ENCODE measurements at regions not wholly inside any gene's neighbourhood (a gene's known extent, or its start where the extent isn't known, plus 50 kb on each side); places are given as distances from the start of the nearest gene placed in this dataset.

DNA sequence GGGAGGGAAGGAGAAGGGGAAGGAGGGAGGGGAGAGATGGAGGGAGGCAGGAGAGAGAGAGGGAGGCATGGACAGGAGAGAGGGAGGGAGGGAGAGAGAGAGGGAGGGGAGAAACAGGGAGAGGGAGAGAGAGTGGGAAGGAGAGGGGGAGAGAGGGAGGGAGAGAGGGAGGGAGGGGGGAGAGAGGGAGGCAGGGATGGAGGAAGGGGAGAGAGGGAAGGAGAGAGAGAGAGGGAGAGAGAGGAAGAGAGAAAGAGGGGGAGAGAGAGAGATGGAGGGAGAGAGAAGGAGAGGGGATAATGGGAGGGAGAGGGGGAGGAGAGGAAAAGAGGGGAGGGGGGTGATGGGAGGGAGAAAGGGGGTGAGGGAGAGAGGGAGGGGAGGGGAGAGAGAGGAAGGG is 86.8 kb upstream of the VSTM2B start:
- TF ChIP-seq CTCF (IDR thresholded peaks at IDR 0.05), result no peak
- no peak for TF ChIP-seq EP300 (IDR thresholded peaks at IDR 0.05)
- no peak for TF ChIP-seq POLR2A (IDR thresholded peaks at IDR 0.05)
